NCI-H2227 (cell line): ENCODE measurements at regions not wholly inside any gene's neighbourhood (a gene's known extent, or its start where the extent isn't known, plus 50 kb on each side); places are given as distances from the start of the nearest gene placed in this dataset.
"Not testable (repeated sequence)": the region's sequence is repeated elsewhere in the genome, so short reads cannot be mapped to it uniquely, and the experiment has no call there.

Experiments
- DNase-seq: peaks from one replicate; lab custom pipeline; 2025; ENCODE audit not compliant: unreplicated experiment; lab: John Stamatoyannopoulos, UW

GRCh38 chrX:1700757-1701156 lies 85.9 kb downstream of the ASMT start:
- no peak for DNase-seq

GRCh38 chrX:1701396-1701901 lies 86.6 kb downstream of the ASMT start:
- DNase-seq: not testable (repeated sequence)

GRCh38 chrX:1702142-1702541 lies 87.3 kb downstream of the ASMT start:
- not testable (repeated sequence) for DNase-seq

GRCh38 chrX:1702557-1702956 lies 87.7 kb downstream of the ASMT start:
- DNase-seq: not testable (repeated sequence)

DNA sequence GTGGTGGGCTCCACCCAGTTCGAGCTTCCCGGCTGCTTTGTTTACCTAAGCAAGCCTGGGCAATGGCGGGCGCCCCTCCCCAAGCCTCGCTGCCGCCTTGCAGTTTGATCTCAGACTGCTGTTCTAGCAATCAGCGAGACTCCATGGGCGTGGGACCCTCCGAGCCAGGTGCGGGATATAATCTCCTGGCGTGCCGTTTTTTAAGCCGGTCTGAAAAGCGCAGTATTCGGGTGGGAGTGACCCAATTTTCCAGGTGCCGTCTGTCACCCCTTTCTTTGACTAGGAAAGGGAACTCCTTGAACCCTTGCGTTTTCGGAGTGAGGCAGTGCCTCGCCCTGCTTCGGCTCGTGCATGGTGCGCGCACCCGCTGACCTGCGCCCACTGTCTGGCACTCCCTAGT lies 94.4 kb downstream of the ASMT start:
- DNase-seq: not testable (repeated sequence)

DNA sequence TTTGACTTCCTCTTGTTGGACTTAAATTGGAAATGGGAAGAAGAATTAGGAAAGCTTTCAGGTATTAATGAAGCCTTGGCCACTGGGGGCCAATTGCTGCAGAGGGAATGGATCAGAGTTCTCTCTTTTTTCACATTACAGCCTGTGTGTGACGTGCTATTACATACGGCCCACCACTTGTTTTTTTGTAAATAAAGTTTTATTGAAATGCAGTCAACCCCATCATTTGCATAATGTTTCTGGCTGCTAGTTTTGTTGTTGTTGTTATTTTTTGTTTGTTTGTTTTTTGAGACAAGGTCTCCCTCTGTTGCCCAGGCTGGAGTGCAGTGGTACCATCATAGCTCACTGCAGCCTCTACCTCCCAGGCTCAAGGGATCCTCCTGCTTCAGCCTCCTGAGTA lies 98.4 kb downstream of the ASMT start:
- no peak for DNase-seq

- DNase-seq: no peak
Measured at GRCh38 chrX:1717373-1717772, 102.5 kb downstream of the ASMT start.

- no peak for DNase-seq
Measured at GRCh38 chrX:1719270-1719669, 104.4 kb downstream of the ASMT start.

GRCh38 chrX:1720836-1721235 lies 106.0 kb downstream of the ASMT start:
- no peak for DNase-seq

DNA sequence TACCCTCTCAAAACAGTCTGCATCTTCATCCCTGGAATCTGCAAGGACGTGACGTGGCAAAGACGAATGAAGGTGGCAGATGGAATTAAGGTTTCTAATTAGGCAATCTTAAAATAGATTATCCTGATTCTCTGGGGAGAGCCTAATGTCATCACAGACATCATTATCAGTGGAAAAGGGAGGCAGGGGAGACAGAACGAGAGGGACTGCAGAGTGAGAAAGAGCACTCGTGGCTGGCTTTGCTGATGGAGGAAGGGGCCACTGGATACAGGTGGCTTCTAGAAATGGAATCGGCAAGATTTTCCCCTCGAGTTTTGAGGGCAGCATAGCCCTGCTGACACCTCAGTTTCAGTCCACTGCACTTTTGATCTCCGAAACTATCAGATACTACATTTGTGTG lies 110.6 kb downstream of the ASMT start:
- no peak for DNase-seq

DNA sequence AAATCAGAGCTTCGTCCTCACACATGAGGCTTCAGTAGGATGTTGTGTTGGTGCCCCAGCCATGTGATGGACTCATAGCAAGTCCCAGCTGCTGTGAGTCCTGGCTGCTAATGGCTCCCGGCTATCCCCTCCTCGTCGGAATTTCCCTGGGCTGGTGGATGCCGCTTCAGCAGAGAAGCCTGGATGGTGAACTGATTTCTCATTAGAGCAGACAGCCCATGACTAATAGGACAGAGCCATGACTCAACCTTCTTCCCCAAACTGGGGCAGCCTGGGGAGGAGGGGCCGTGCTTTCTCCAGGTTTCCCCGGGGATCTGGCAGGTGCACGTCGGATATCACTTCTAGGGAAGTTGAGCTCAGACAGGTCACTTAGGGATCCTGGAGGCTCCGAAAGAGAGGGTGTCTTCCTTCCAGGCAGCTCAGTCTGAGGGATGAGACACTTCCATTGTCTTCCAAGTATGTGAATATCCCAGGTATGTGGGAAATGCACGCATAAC lies 112.7 kb downstream of the ASMT start:
- no peak for DNase-seq

- DNase-seq: no peak
Measured at GRCh38 chrX:1734806-1735205, 119.9 kb downstream of the ASMT start.

- DNase-seq: no peak
Measured at GRCh38 chrX:1741816-1742394, 127.0 kb downstream of the ASMT start.

DNA sequence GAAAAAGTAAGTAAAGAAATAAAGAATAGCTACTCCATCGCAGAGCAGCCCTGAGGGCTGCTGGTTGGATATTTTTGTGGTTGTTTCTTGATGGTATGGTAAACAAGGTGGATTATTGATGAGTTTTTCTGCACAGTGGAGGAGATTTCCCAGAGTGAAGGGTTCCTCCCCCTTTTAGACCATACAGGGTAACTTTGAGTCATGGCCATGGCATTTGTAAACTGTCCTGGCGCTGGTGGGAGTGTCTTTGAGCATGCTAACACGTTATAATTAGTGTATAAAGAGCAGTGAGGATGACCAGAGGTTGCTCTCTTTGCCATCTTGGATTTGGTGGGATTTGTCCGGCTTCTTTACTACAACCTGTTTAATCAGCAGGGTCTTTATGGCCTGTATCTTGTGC lies 128.2 kb downstream of the ASMT start:
- DNase-seq: no peak

- no peak for DNase-seq
Measured at GRCh38 chrX:1743663-1744062, 128.8 kb downstream of the ASMT start.

GRCh38 chrX:1748408-1748807 lies 133.5 kb downstream of the ASMT start:
- DNase-seq: no peak

- DNase-seq: no peak
Measured at GRCh38 chrX:1749499-1749898, 134.6 kb downstream of the ASMT start.

GRCh38 chrX:1750267-1750666 lies 135.4 kb downstream of the ASMT start:
- DNase-seq: no peak

DNA sequence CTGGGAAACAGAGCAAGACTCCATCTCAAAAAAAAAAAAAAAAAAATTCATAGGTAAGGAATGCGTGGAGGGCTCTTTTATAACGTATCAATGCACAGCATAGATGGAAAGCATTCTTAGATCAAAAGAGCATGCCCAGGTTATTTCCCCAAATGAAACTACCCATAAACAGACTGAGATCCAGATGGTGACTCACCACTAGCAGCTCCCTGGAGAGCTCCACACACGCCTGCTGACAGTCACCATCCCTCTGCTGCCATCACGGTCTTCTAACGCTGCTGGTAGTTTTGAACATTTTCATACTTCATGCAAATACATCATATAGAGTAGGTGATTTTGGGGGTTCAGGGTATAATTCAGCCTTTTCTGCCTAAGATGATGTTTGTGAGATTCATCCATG lies 136.9 kb downstream of the ASMT start:
- DNase-seq: no peak

DNA sequence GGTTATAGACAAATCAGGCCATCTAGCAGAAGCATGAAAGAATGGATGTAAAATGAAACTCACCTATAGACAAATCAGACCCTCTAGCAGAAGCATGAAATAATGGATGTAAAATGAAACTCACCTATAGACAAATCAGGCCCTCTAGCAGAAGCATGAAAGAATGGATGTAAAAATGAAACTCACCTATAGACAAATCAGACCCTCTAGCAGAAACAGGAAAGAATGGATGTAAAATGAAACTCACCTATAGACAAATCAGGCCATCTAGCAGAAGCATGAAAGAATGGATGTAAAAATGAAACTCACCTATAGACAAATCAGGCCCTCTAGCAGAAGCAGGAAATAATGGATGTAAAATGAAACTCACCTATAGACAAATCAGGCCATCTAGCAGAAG lies 137.9 kb downstream of the ASMT start:
- not testable (repeated sequence) for DNase-seq

GRCh38 chrX:1754077-1754476 lies 139.2 kb downstream of the ASMT start:
- no peak for DNase-seq

- DNase-seq: no peak
Measured at GRCh38 chrX:1763294-1763693, 148.4 kb downstream of the ASMT start.

GRCh38 chrX:1764883-1765364 lies 150.1 kb downstream of the ASMT start:
- DNase-seq: not testable (repeated sequence)
